GM18858 (cell line): ENCODE measurements at regions not wholly inside any gene's neighbourhood (a gene's known extent, or its start where the extent isn't known, plus 50 kb on each side); places are given as distances from the start of the nearest gene placed in this dataset.
"Not testable (repeated sequence)": the region's sequence is repeated elsewhere in the genome, so short reads cannot be mapped to it uniquely, and the experiment has no call there.

Experiments used
- ATAC-seq: cut with Tn5 transposase; IDR thresholded peaks from one replicate; pipeline ENCODE4 v1.9.1; 2021; ENCODE audit not compliant: unreplicated experiment

GRCh38 chr5:108467563-108467962 is 85.7 kb upstream of the FBXL17 start:
- no peak for ATAC-seq

- no peak for ATAC-seq
Observed at GRCh38 chr5:108461628-108462367, 79.9 kb upstream of the FBXL17 start.

- ATAC-seq: no peak
Observed at GRCh38 chr5:108459769-108460168, 77.9 kb upstream of the FBXL17 start.

- no peak for ATAC-seq
Observed at GRCh38 chr5:108451269-108451668, 69.4 kb upstream of the FBXL17 start.

- not testable (repeated sequence) for ATAC-seq
Observed at GRCh38 chr5:108444130-108444529, 62.2 kb upstream of the FBXL17 start.

DNA sequence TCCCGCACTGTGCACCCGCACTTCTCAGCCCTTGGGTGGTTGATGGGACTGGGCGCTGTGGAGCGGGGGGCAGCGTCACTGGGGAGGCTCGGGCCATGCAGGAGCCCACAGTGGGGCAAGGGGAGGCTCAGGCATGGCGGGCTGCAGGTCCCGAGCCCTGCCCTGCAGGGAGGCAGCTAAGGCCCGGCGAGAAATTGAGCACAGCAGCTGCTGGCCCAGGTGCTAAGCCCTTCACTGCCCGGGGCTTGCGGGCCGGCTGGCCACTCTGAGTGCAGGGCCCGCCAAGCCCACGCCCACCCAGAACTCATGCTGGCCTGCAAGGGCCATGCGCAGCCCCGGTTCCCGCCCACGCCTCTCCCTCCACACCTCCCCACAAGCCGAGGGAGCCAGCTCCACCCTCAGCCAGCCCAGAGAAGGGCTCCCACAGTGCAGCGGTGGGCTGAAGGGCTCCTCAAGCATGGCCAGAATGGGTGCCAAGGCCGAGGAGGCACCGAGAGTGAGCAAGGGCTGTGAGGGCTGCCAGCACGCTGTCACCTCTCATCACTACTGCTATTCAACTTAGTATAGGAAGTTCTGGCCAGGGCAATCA is 60.3 kb upstream of the FBXL17 start:
- not testable (repeated sequence) for ATAC-seq

DNA sequence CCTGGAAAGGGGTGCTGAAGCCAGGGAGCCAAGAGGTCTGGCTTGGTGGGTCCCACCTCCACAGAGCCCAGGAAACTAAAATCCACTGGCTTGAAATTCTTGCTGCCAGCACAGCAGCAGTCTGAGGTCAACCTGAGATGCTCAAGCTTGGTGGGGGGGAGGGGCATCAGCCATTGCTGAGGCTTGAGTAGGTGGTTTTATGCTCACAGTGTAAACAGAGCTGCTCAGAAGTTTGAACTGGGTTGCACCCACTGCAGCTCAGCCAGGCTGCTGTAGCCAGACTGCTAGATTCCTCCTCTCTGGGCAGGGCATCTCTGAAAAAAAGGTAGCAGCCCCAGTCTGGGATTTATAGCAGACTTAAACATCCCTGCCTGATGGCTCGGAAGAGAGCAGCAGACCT is 55.5 kb upstream of the FBXL17 start:
- no peak for ATAC-seq

- ATAC-seq: no peak
Observed at GRCh38 chr5:108436696-108437095, 54.8 kb upstream of the FBXL17 start.

DNA sequence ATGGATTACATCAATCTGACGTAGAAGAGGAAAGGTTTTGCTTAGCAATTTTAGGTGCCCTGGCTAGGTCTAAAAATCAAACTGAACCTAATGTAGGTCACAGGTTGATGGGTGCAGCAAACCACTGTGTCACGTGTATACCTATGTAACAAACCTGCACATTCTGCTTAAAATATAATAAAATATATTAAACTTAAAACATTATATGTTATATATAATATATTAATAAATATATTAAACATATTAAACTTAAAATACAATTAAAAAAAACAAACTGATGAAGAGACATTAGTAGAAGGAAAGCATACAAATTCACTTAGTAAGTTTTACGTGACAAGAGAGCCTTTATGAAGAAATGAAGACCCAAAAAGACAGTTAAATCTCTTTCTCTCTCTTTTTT is 51.7 kb upstream of the FBXL17 start:
- no peak for ATAC-seq

- no peak for ATAC-seq
Observed at GRCh38 chr5:108432024-108432423, 50.1 kb upstream of the FBXL17 start.
